ENCODE measurements at regions not wholly inside any gene's neighbourhood (a gene's known extent, or its start where the extent isn't known, plus 50 kb on each side); places are given as distances from the start of the nearest gene placed in this dataset.
"Not testable (repeated sequence)": the region's sequence is repeated elsewhere in the genome, so short reads cannot be mapped to it uniquely, and the experiment has no call there.

- H3K4me3 ChIP-seq (ENCODE audit: low read length), result no peak overlapping the region
- no peaks in the 10 kb centered on the region for H3K9me3 ChIP-seq (ENCODE audit: insufficient read depth, low read depth, low read length)
- H3K27ac ChIP-seq (ENCODE audit: low read length), result no peak overlapping the region
- H3K4me1 ChIP-seq (ENCODE audit: insufficient read depth, low read length), result peaks cover 11% of the 10 kb centered on the region
- H3K27me3 ChIP-seq (ENCODE audit: insufficient read depth, low read length), result peaks cover 60% of the 10 kb centered on the region
- H3K9ac ChIP-seq (ENCODE audit: low read depth, low read length), result no peak overlapping the region
- H3K36me3 ChIP-seq (ENCODE audit: insufficient read depth, low read depth, low read length), result no peaks in the 10 kb centered on the region
Measured at GRCh38 chr10:100645091-100645490, 100.3 kb upstream of the PAX2 start.

GRCh38 chr10:100645613-100646392 is 99.6 kb upstream of the PAX2 start:
- Histone ChIP-seq H3K27me3 (ENCODE audit: insufficient read depth, low read length) (peaks cover 65% of the 10 kb centered on the region), H3K4me3 (ENCODE audit: low read length) (no peak overlapping the region), H3K27ac (ENCODE audit: low read length) (no peak overlapping the region), H3K9me3 (ENCODE audit: insufficient read depth, low read depth, low read length) (no peaks in the 10 kb centered on the region), H3K36me3 (ENCODE audit: insufficient read depth, low read depth, low read length) (no peaks in the 10 kb centered on the region), H3K9ac (ENCODE audit: low read depth, low read length) (no peak overlapping the region), H3K4me1 (ENCODE audit: insufficient read depth, low read length) (peaks cover 11% of the 10 kb centered on the region)

- Histone ChIP-seq H3K27ac (ENCODE audit: low read length) (no peak overlapping the region), H3K4me3 (ENCODE audit: low read length) (no peak overlapping the region), H3K9me3 (ENCODE audit: insufficient read depth, low read depth, low read length) (no peaks in the 10 kb centered on the region), H3K36me3 (ENCODE audit: insufficient read depth, low read depth, low read length) (no peaks in the 10 kb centered on the region), H3K4me1 (ENCODE audit: insufficient read depth, low read length) (peaks cover under 1% of the 10 kb centered on the region; the same call in 1 of the 2 replicates), H3K9ac (ENCODE audit: low read depth, low read length) (no peak overlapping the region), H3K27me3 (ENCODE audit: insufficient read depth, low read length) (peaks cover 62% of the 10 kb centered on the region)
Measured at GRCh38 chr10:100647928-100648327, 97.5 kb upstream of the PAX2 start.

GRCh38 chr10:100650693-100651092 is 94.7 kb upstream of the PAX2 start:
- H3K9ac ChIP-seq (ENCODE audit: low read depth, low read length), result no peak overlapping the region
- no peak overlapping the region for H3K27ac ChIP-seq (ENCODE audit: low read length)
- no peak overlapping the region for H3K4me3 ChIP-seq (ENCODE audit: low read length)
- H3K4me1 ChIP-seq (ENCODE audit: insufficient read depth, low read length), result peaks cover under 1% of the 10 kb centered on the region; the same call in 1 of the 2 replicates
- H3K36me3 ChIP-seq (ENCODE audit: insufficient read depth, low read depth, low read length), result no peaks in the 10 kb centered on the region
- peaks cover 72% of the 10 kb centered on the region for H3K27me3 ChIP-seq (ENCODE audit: insufficient read depth, low read length)
- H3K9me3 ChIP-seq (ENCODE audit: insufficient read depth, low read depth, low read length), result no peaks in the 10 kb centered on the region

- peaks cover 73% of the 10 kb centered on the region for H3K27me3 ChIP-seq (ENCODE audit: insufficient read depth, low read length)
- H3K9ac ChIP-seq (ENCODE audit: low read depth, low read length); H3K4me1 ChIP-seq (ENCODE audit: insufficient read depth, low read length); H3K9me3 ChIP-seq (ENCODE audit: insufficient read depth, low read depth, low read length); H3K36me3 ChIP-seq (ENCODE audit: insufficient read depth, low read depth, low read length); H3K27ac ChIP-seq (ENCODE audit: low read length); H3K4me3 ChIP-seq (ENCODE audit: low read length): not testable (repeated sequence)
Measured at GRCh38 chr10:100651099-100651498, 94.3 kb upstream of the PAX2 start.

GRCh38 chr10:100651916-100652315 is 93.5 kb upstream of the PAX2 start:
- H3K36me3 ChIP-seq (ENCODE audit: insufficient read depth, low read depth, low read length), result no peaks in the 10 kb centered on the region
- peaks cover 73% of the 10 kb centered on the region for H3K27me3 ChIP-seq (ENCODE audit: insufficient read depth, low read length)
- no peak overlapping the region for H3K27ac ChIP-seq (ENCODE audit: low read length)
- H3K9ac ChIP-seq (ENCODE audit: low read depth, low read length), result no peak overlapping the region
- H3K9me3 ChIP-seq (ENCODE audit: insufficient read depth, low read depth, low read length), result no peaks in the 10 kb centered on the region
- no peak overlapping the region for H3K4me3 ChIP-seq (ENCODE audit: low read length)
- H3K4me1 ChIP-seq (ENCODE audit: insufficient read depth, low read length), result peaks cover 3% of the 10 kb centered on the region; the same call in 1 of the 2 replicates

GRCh38 chr10:100652406-100653135 is 92.8 kb upstream of the PAX2 start:
- Histone ChIP-seq H3K4me1 (ENCODE audit: insufficient read depth, low read length) (peaks cover 3% of the 10 kb centered on the region; the same call in 1 of the 2 replicates), H3K9me3 (ENCODE audit: insufficient read depth, low read depth, low read length) (no peaks in the 10 kb centered on the region), H3K9ac (ENCODE audit: low read depth, low read length) (no peak overlapping the region), H3K27ac (ENCODE audit: low read length) (no peak overlapping the region), H3K27me3 (ENCODE audit: insufficient read depth, low read length) (peaks cover 77% of the 10 kb centered on the region), H3K36me3 (ENCODE audit: insufficient read depth, low read depth, low read length) (no peaks in the 10 kb centered on the region), H3K4me3 (ENCODE audit: low read length) (no peak overlapping the region)

- Histone ChIP-seq H3K4me3 (ENCODE audit: low read length) (peak overlapping the region; percentile 67; the same call in 1 of the 2 replicates), H3K4me1 (ENCODE audit: insufficient read depth, low read length) (peaks cover 3% of the 10 kb centered on the region; the same call in 1 of the 2 replicates), H3K9me3 (ENCODE audit: insufficient read depth, low read depth, low read length) (no peaks in the 10 kb centered on the region), H3K27ac (ENCODE audit: low read length) (no peak overlapping the region), H3K9ac (ENCODE audit: low read depth, low read length) (no peak overlapping the region), H3K27me3 (ENCODE audit: insufficient read depth, low read length) (peaks cover 85% of the 10 kb centered on the region), H3K36me3 (ENCODE audit: insufficient read depth, low read depth, low read length) (no peaks in the 10 kb centered on the region)
Measured at GRCh38 chr10:100653238-100653956, 92.0 kb upstream of the PAX2 start.

- Histone ChIP-seq H3K4me3 (ENCODE audit: low read length) (peak overlapping the region; percentile 67), H3K27ac (ENCODE audit: low read length) (no peak overlapping the region), H3K4me1 (ENCODE audit: insufficient read depth, low read length) (peaks cover 3% of the 10 kb centered on the region; the same call in 1 of the 2 replicates), H3K9me3 (ENCODE audit: insufficient read depth, low read depth, low read length) (no peaks in the 10 kb centered on the region), H3K36me3 (ENCODE audit: insufficient read depth, low read depth, low read length) (no peaks in the 10 kb centered on the region), H3K9ac (ENCODE audit: low read depth, low read length) (no peak overlapping the region), H3K27me3 (ENCODE audit: insufficient read depth, low read length) (peaks cover 85% of the 10 kb centered on the region)
Measured at GRCh38 chr10:100653957-100654781, 91.2 kb upstream of the PAX2 start.

GRCh38 chr10:100654782-100655325 is 90.5 kb upstream of the PAX2 start:
- H3K9ac ChIP-seq (ENCODE audit: low read depth, low read length), result no peak overlapping the region
- peak overlapping the region; percentile 67; the same call in 1 of the 2 replicates for H3K4me3 ChIP-seq (ENCODE audit: low read length)

More at GRCh38 chr10:100654782-100655325, 90.5 kb upstream of the PAX2 start:
- H3K27me3 ChIP-seq (ENCODE audit: insufficient read depth, low read length), result peaks cover 89% of the 10 kb centered on the region
- H3K4me1 ChIP-seq (ENCODE audit: insufficient read depth, low read length), result peaks cover 6% of the 10 kb centered on the region; the same call in 1 of the 2 replicates
- H3K36me3 ChIP-seq (ENCODE audit: insufficient read depth, low read depth, low read length), result no peaks in the 10 kb centered on the region
- no peaks in the 10 kb centered on the region for H3K9me3 ChIP-seq (ENCODE audit: insufficient read depth, low read depth, low read length)
- H3K27ac ChIP-seq (ENCODE audit: low read length), result no peak overlapping the region
